Hepatocyte (in vitro differentiated cells): ENCODE measurements at regions not wholly inside any gene's neighbourhood (a gene's known extent, or its start where the extent isn't known, plus 50 kb on each side); places are given as distances from the start of the nearest gene placed in this dataset.

Experiments
- CTCF ChIP-seq: fragments of 200-600 bp; sonication (generic); IDR thresholded peaks from 2 replicates; pipeline ENCODE4 v1.5.1; 2016; ENCODE audit warnings: antibody characterized with exemption, mild to moderate bottlenecking; ENCODE audit not compliant: poor library complexity
- EZH2 ChIP-seq: fragments of 200-600 bp; sonication (generic); IDR thresholded peaks from 2 replicates; pipeline ENCODE4 v1.6.1; 2016; ENCODE audit warnings: antibody characterized with exemption, mild to moderate bottlenecking, borderline replicate concordance
- EZH2phosphoT487 ChIP-seq: fragments of 200-600 bp; sonication (generic); IDR thresholded peaks from one replicate; pipeline ENCODE4 v1.6.1; 2018; ENCODE audit warnings: antibody characterized with exemption, mild to moderate bottlenecking, low read depth, moderate library complexity; ENCODE audit not compliant: unreplicated experiment, severe bottlenecking

- no peak for TF ChIP-seq EZH2
- TF ChIP-seq CTCF = no peak
- no peak for TF ChIP-seq EZH2phosphoT487
These were observed 170.5 kb downstream of the SEPTIN7 start for GRCh38 chr7:35971133-35971891.
